ENCODE measurements at regions not wholly inside any gene's neighbourhood (a gene's known extent, or its start where the extent isn't known, plus 50 kb on each side); places are given as distances from the start of the nearest gene placed in this dataset.

GRCh38 chr4:12495211-12495610, 988.9 kb downstream of the RAB28 start:
- TF ChIP-seq CTCF (IDR thresholded peaks at IDR 0.05): no peak
- TF ChIP-seq ZFX (IDR thresholded peaks at IDR 0.05; ENCODE audit: borderline replicate concordance): no peak
